IPS DF 6.9 (cell line): ENCODE measurements at regions not wholly inside any gene's neighbourhood (a gene's known extent, or its start where the extent isn't known, plus 50 kb on each side); places are given as distances from the start of the nearest gene placed in this dataset.

Experiments used
- DNase-seq: peaks from one replicate; pipeline ENCODE4 v3.0.0-alpha.2; 2013; ENCODE audit warnings: low read depth, low spot score
- H3K27ac ChIP-seq: one replicate; pipeline ENCODE4 v1.5.1; 2013; ENCODE audit warnings: low read length, control low read depth
- H3K27me3 ChIP-seq: 2 replicates; pipeline ENCODE4 v1.6.1; 2013; ENCODE audit warnings: mild to moderate bottlenecking, low read length; ENCODE audit not compliant: control insufficient read depth, insufficient read depth
- H3K36me3 ChIP-seq: 2 replicates; pipeline ENCODE4 v1.6.1; 2013; ENCODE audit warnings: low read length; ENCODE audit not compliant: control insufficient read depth, insufficient read depth
- H3K4me1 ChIP-seq: 2 replicates; pipeline ENCODE4 v1.6.1; 2013; ENCODE audit warnings: low read length; ENCODE audit not compliant: control insufficient read depth, insufficient read depth
- H3K4me3 ChIP-seq: 2 replicates; pipeline ENCODE4 v1.5.1; 2013; ENCODE audit warnings: mild to moderate bottlenecking, low read length
- H3K9me3 ChIP-seq: 2 replicates; pipeline ENCODE4 v1.6.1; 2013; ENCODE audit warnings: low read length, inconsistent platforms; ENCODE audit not compliant: control insufficient read depth, insufficient read depth
- WGBS: extraction: QIAGEN DNeasy Blood & Tissue Kit; methylation state at CpG from one replicate; pipeline ENCODE4 v1.1.7; 2013; ENCODE audit warnings: mixed read lengths, missing lambda C conversion rate; ENCODE audit not compliant: insufficient read length, insufficient coverage; 5-methylcytosine and 5-hydroxymethylcytosine counted together

- Histone ChIP-seq H3K9me3 (no peaks in the 10 kb centered on the region), H3K4me3 (no peak overlapping the region), H3K27ac (no peak overlapping the region), H3K36me3 (no peaks in the 10 kb centered on the region), H3K27me3 (no peaks in the 10 kb centered on the region), H3K4me1 (no peaks in the 10 kb centered on the region)
- WGBS = no CpG with 5 or more reads among the region's 2 CpGs
- DNase-seq = no peak
These were observed 309.9 kb upstream of the OPRM1 start for GRCh38 chr6:153729189-153729588.

DNA sequence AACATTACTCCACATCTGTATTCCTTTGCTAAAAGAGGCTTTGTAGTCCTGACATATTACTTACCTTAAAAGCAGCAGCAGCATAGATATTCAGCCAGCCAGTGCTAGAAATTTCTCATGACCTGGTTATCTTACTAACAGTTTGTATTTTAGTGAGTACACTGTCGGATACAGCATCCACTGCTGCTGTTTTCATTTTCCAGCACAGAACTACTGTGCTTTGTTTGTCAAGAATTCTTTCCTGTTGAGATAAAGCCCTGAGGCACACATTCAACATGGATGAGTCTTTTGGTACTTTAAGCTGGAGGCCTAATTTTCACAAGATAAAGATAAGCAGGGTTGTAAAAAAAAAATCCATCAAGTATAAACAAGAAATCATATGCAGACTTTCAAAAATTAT is 311.2 kb upstream of the OPRM1 start:
- H3K36me3 ChIP-seq = no peaks in the 10 kb centered on the region
- H3K27me3 ChIP-seq = no peaks in the 10 kb centered on the region
- H3K9me3 ChIP-seq = no peaks in the 10 kb centered on the region
- no CpG with 5 or more reads among the region's 1 CpG for WGBS
- no peak overlapping the region for H3K4me3 ChIP-seq
- DNase-seq = no peak
- H3K27ac ChIP-seq = no peak overlapping the region
- no peaks in the 10 kb centered on the region for H3K4me1 ChIP-seq

GRCh38 chr6:153725456-153725855 is 313.6 kb upstream of the OPRM1 start:
- no peak for DNase-seq
- WGBS = no CpG with 5 or more reads among the region's 3 CpGs
- Histone ChIP-seq H3K9me3 (no peaks in the 10 kb centered on the region), H3K4me1 (no peaks in the 10 kb centered on the region), H3K27ac (no peak overlapping the region), H3K36me3 (no peaks in the 10 kb centered on the region), H3K4me3 (no peak overlapping the region), H3K27me3 (no peaks in the 10 kb centered on the region)

- Histone ChIP-seq H3K9me3 (no peaks in the 10 kb centered on the region), H3K4me3 (no peak overlapping the region), H3K27ac (no peak overlapping the region), H3K4me1 (no peaks in the 10 kb centered on the region), H3K36me3 (no peaks in the 10 kb centered on the region), H3K27me3 (no peaks in the 10 kb centered on the region)
- DNase-seq = no peak
These were observed 318.3 kb upstream of the OPRM1 start for GRCh38 chr6:153720732-153721131.

DNA sequence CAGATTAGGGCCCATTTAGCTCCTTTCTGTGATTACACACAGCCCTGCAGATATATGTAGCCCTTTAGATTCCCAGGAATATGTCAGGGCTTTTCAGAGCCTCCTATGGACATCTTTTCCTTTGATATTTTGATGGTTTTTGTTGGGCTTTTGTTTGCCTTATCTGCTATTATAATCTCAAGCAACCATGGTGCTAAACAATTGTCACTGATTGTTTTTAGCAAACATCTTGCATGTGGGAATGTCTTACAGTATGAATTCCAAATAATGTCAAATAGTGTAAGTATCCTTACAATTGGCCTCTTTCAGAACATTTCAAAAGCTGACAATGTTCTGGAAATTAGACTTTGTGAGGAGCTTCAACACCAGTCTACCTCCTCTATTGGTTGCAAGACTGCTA is 333.6 kb upstream of the OPRM1 start:
- Histone ChIP-seq H3K27ac (no peak overlapping the region), H3K36me3 (no peaks in the 10 kb centered on the region), H3K4me1 (no peaks in the 10 kb centered on the region), H3K9me3 (no peaks in the 10 kb centered on the region), H3K27me3 (no peaks in the 10 kb centered on the region), H3K4me3 (no peak overlapping the region)
- no peak for DNase-seq

- no CpG with 5 or more reads among the region's 2 CpGs for WGBS
These were observed 336.4 kb upstream of the OPRM1 start for GRCh38 chr6:153702671-153703070.

GRCh38 chr6:153698637-153699036 is 340.4 kb upstream of the OPRM1 start:
- H3K4me1 ChIP-seq = no peaks in the 10 kb centered on the region
- H3K4me3 ChIP-seq = no peak overlapping the region
- H3K27me3 ChIP-seq = no peaks in the 10 kb centered on the region
- no peaks in the 10 kb centered on the region for H3K36me3 ChIP-seq
- WGBS = no CpG with 5 or more reads among the region's 2 CpGs
- no peaks in the 10 kb centered on the region for H3K9me3 ChIP-seq
- no peak for DNase-seq
- no peak overlapping the region for H3K27ac ChIP-seq

More at GRCh38 chr6:153702671-153703070, 336.4 kb upstream of the OPRM1 start:
- Histone ChIP-seq H3K4me3 (no peak overlapping the region), H3K9me3 (no peaks in the 10 kb centered on the region), H3K4me1 (no peaks in the 10 kb centered on the region), H3K36me3 (no peaks in the 10 kb centered on the region), H3K27me3 (no peaks in the 10 kb centered on the region), H3K27ac (no peak overlapping the region)
- no peak for DNase-seq

- WGBS = no CpG with 5 or more reads among the region's 5 CpGs
- Histone ChIP-seq H3K9me3 (no peaks in the 10 kb centered on the region), H3K36me3 (no peaks in the 10 kb centered on the region), H3K27ac (no peak overlapping the region), H3K4me3 (no peak overlapping the region), H3K27me3 (no peaks in the 10 kb centered on the region), H3K4me1 (no peaks in the 10 kb centered on the region)
- no peak for DNase-seq
These were observed 341.0 kb upstream of the OPRM1 start for GRCh38 chr6:153698001-153698400.

DNA sequence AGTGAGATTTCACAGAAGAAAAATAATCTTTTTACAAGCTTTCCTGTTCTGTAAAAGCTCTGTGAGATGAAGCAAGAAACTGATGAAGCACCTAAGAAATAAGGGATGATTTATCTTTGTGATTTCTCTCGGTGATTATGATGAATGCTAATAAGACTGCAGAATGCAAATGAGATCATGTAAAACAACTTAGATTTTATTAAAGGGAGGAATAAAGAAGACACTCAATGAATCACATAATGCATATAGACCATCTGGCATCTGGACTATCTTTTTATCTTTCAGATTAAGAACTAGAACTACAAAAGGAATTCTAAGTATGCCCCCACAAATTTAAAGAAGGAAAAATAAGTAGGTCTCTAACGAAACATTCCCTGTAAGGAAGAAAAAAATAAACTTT is 361.5 kb upstream of the OPRM1 start:
- no peaks in the 10 kb centered on the region for H3K27me3 ChIP-seq
- no peak overlapping the region for H3K4me3 ChIP-seq
- WGBS = no CpG with 5 or more reads among the region's 2 CpGs
- no peak for DNase-seq
- no peaks in the 10 kb centered on the region for H3K9me3 ChIP-seq
- H3K36me3 ChIP-seq = no peaks in the 10 kb centered on the region
- no peaks in the 10 kb centered on the region for H3K4me1 ChIP-seq
- no peak overlapping the region for H3K27ac ChIP-seq

DNA sequence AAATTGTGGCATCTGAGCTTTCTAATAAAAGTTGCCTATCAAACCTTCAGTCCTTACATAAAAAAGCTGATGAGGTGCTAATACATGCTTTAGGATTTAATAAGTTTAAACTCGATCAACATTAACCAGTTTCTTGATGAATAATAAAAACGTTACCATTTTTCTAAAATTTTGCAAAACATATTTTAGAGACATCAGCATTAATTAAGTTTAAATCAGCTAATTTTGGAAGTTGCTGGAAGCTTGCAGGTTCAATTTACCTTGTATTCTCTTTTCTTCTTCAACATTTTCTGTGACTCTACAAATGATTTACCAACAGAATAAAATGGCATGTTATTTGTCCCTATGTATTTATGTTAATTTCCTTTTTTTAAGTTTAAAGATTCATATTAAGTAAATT is 365.3 kb upstream of the OPRM1 start:
- Histone ChIP-seq H3K4me3 (no peak overlapping the region), H3K27ac (no peak overlapping the region), H3K4me1 (no peaks in the 10 kb centered on the region), H3K27me3 (no peaks in the 10 kb centered on the region), H3K9me3 (no peaks in the 10 kb centered on the region), H3K36me3 (no peaks in the 10 kb centered on the region)
- DNase-seq = no peak
- WGBS = no CpG with 5 or more reads among the region's 2 CpGs

GRCh38 chr6:153673225-153673624 is 365.8 kb upstream of the OPRM1 start:
- Histone ChIP-seq H3K27ac (no peak overlapping the region), H3K36me3 (no peaks in the 10 kb centered on the region)
- no CpG with 5 or more reads among the region's 2 CpGs for WGBS

More at GRCh38 chr6:153673225-153673624, 365.8 kb upstream of the OPRM1 start:
- no peak for DNase-seq
- Histone ChIP-seq H3K9me3 (no peaks in the 10 kb centered on the region), H3K27me3 (no peaks in the 10 kb centered on the region), H3K4me1 (no peaks in the 10 kb centered on the region), H3K4me3 (no peak overlapping the region)
